ENCODE measurements at regions not wholly inside any gene's neighbourhood (a gene's known extent, or its start where the extent isn't known, plus 50 kb on each side); places are given as distances from the start of the nearest gene placed in this dataset.

- Histone ChIP-seq H3K36me3 (ENCODE audit: control insufficient read depth, insufficient read depth, low read length) (no peaks in the 10 kb centered on the region), H3K9me3 (ENCODE audit: control insufficient read depth, low read length) (no peaks in the 10 kb centered on the region), H3K27ac (ENCODE audit: low read depth, low read length) (no peak overlapping the region), H3K4me1 (ENCODE audit: control insufficient read depth, insufficient read depth, low read length) (no peaks in the 10 kb centered on the region), H3K27me3 (ENCODE audit: control insufficient read depth, insufficient read depth, low read length, poor library complexity, severe bottlenecking) (no peaks in the 10 kb centered on the region), H3K4me3 (ENCODE audit: low read length) (no peak overlapping the region), H3K9ac (ENCODE audit: extremely low read depth, low read length, poor library complexity, severe bottlenecking) (no peak overlapping the region)
- Mint-ChIP-seq H3K4me3 (no peak overlapping the region), H3K4me1 (peaks cover 4% of the 10 kb centered on the region), H3K27me3 (ENCODE audit: insufficient read depth) (peaks cover 2% of the 10 kb centered on the region), H3K9me3 (no peaks in the 10 kb centered on the region), H3K27ac (no peak overlapping the region), H3K36me3 (ENCODE audit: low read depth) (no peaks in the 10 kb centered on the region)
- WGBS, 2 experiments (ENCODE audit: insufficient coverage in 1 of 2, insufficient read length in 1 of 2), result 86 to 90% methylated on average over 2 of the region's 2 CpGs
- no peak for DNase-seq
- TF ChIP-seq CTCF (conservative IDR thresholded peaks at IDR 0.05), result no peak
Measured at GRCh38 chr1:60622486-60622885, 459.9 kb upstream of the NFIA start.

- no peak overlapping the region for H3K27ac ChIP-seq (ENCODE audit: low read depth, low read length)
- no peaks in the 10 kb centered on the region for H3K27me3 ChIP-seq (ENCODE audit: control insufficient read depth, insufficient read depth, low read length, poor library complexity, severe bottlenecking)
- no peak overlapping the region for H3K4me3 ChIP-seq (ENCODE audit: low read length)
- H3K9ac ChIP-seq (ENCODE audit: extremely low read depth, low read length, poor library complexity, severe bottlenecking), result no peak overlapping the region
- WGBS, 2 experiments (ENCODE audit: insufficient coverage in 1 of 2, insufficient read length in 1 of 2), result 87 to 100% methylated on average over 1 to 10 of the region's 10 CpGs
- no peak for DNase-seq
- no peak for TF ChIP-seq CTCF (conservative IDR thresholded peaks at IDR 0.05)
- H3K4me3 Mint-ChIP-seq, result no peak overlapping the region
- H3K27me3 Mint-ChIP-seq (ENCODE audit: insufficient read depth), result peaks cover 2% of the 10 kb centered on the region
- H3K36me3 ChIP-seq (ENCODE audit: control insufficient read depth, insufficient read depth, low read length), result no peaks in the 10 kb centered on the region
- no peak overlapping the region for H3K27ac Mint-ChIP-seq
- peaks cover 4% of the 10 kb centered on the region for H3K4me1 Mint-ChIP-seq
- H3K9me3 Mint-ChIP-seq, result no peaks in the 10 kb centered on the region
- H3K36me3 Mint-ChIP-seq (ENCODE audit: low read depth), result no peaks in the 10 kb centered on the region
- no peaks in the 10 kb centered on the region for H3K4me1 ChIP-seq (ENCODE audit: control insufficient read depth, insufficient read depth, low read length)
- H3K9me3 ChIP-seq (ENCODE audit: control insufficient read depth, low read length), result no peaks in the 10 kb centered on the region
Measured at GRCh38 chr1:60621368-60621851, 461.0 kb upstream of the NFIA start.

GRCh38 chr1:60620087-60620486, 462.3 kb upstream of the NFIA start:
- Mint-ChIP-seq H3K27ac (no peak overlapping the region), H3K4me3 (no peak overlapping the region), H3K4me1 (peaks cover 4% of the 10 kb centered on the region), H3K9me3 (no peaks in the 10 kb centered on the region), H3K36me3 (ENCODE audit: low read depth) (no peaks in the 10 kb centered on the region), H3K27me3 (ENCODE audit: insufficient read depth) (no peaks in the 10 kb centered on the region)
- H3K9me3 ChIP-seq (ENCODE audit: control insufficient read depth, low read length), result no peaks in the 10 kb centered on the region
- H3K36me3 ChIP-seq (ENCODE audit: control insufficient read depth, insufficient read depth, low read length), result no peaks in the 10 kb centered on the region
- no peak overlapping the region for H3K4me3 ChIP-seq (ENCODE audit: low read length)
- DNase-seq, result no peak
- TF ChIP-seq CTCF (conservative IDR thresholded peaks at IDR 0.05), result no peak
- no peak overlapping the region for H3K27ac ChIP-seq (ENCODE audit: low read depth, low read length)
- 89% methylated on average over 7 of the region's 7 CpGs for WGBS, 2 experiments (ENCODE audit: insufficient coverage in 1 of 2, insufficient read length in 1 of 2)
- H3K27me3 ChIP-seq (ENCODE audit: control insufficient read depth, insufficient read depth, low read length, poor library complexity, severe bottlenecking), result no peaks in the 10 kb centered on the region
- H3K4me1 ChIP-seq (ENCODE audit: control insufficient read depth, insufficient read depth, low read length), result no peaks in the 10 kb centered on the region
- no peak overlapping the region for H3K9ac ChIP-seq (ENCODE audit: extremely low read depth, low read length, poor library complexity, severe bottlenecking)
